Hepatocyte (in vitro differentiated cells): ENCODE measurements at regions not wholly inside any gene's neighbourhood (a gene's known extent, or its start where the extent isn't known, plus 50 kb on each side); places are given as distances from the start of the nearest gene placed in this dataset.

Experiments
- DNase-seq: peaks from one replicate; pipeline ENCODE4 v3.0.0-alpha.2; 2016; ENCODE audit warnings: low spot score
- H2AFZ ChIP-seq: fragments of 200-600 bp; sonication (generic); 2 replicates; pipeline ENCODE4 v1.6.0; 2016; ENCODE audit warnings: antibody characterized with exemption, mild to moderate bottlenecking
- H3K27ac ChIP-seq: fragments of 200-600 bp; sonication (generic); 2 replicates; pipeline ENCODE4 v1.5.1; 2016; ENCODE audit warnings: mild to moderate bottlenecking
- H3K27me3 ChIP-seq: fragments of 200-600 bp; sonication (generic); 2 replicates; pipeline ENCODE4 v1.6.1; 2016
- H3K36me3 ChIP-seq: fragments of 200-600 bp; sonication (generic); replicated peaks from 2 replicates; pipeline ENCODE4 v1.5.1; 2016; ENCODE audit warnings: low read depth; ENCODE audit not compliant: insufficient read depth
- H3K4me1 ChIP-seq: fragments of 200-600 bp; sonication (generic); 2 replicates; pipeline ENCODE4 v1.5.1; 2016; ENCODE audit warnings: mild to moderate bottlenecking, moderate library complexity; ENCODE audit not compliant: insufficient read depth
- H3K4me2 ChIP-seq: fragments of 200-600 bp; sonication (generic); 2 replicates; pipeline ENCODE4 v1.6.0; 2016
- H3K4me3 ChIP-seq: fragments of 200-600 bp; sonication (generic); 2 replicates; pipeline ENCODE4 v1.5.1; 2016; ENCODE audit warnings: mild to moderate bottlenecking
- H3K79me2 ChIP-seq: fragments of 200-600 bp; sonication (generic); 2 replicates; pipeline ENCODE4 v1.6.0; 2017; ENCODE audit warnings: mild to moderate bottlenecking
- H3K9me2 ChIP-seq: fragments of 200-600 bp; sonication (generic); replicated peaks from 2 replicates; pipeline ENCODE4 v1.6.0; 2017; ENCODE audit warnings: mild to moderate bottlenecking; ENCODE audit not compliant: insufficient read depth
- H3K9me3 ChIP-seq: fragments of 200-600 bp; sonication (generic); 2 replicates; pipeline ENCODE4 v1.5.1; 2016; ENCODE audit warnings: low read depth, mild to moderate bottlenecking
- H4K20me1 ChIP-seq: fragments of 200-600 bp; sonication (generic); 2 replicates; pipeline ENCODE4 v1.6.0; 2016; ENCODE audit warnings: mild to moderate bottlenecking; ENCODE audit not compliant: insufficient read depth, poor library complexity, severe bottlenecking
- CTCF ChIP-seq: fragments of 200-600 bp; sonication (generic); IDR thresholded peaks from 2 replicates; pipeline ENCODE4 v1.5.1; 2016; ENCODE audit warnings: antibody characterized with exemption, mild to moderate bottlenecking; ENCODE audit not compliant: poor library complexity
- EZH2 ChIP-seq: fragments of 200-600 bp; sonication (generic); IDR thresholded peaks from 2 replicates; pipeline ENCODE4 v1.6.1; 2016; ENCODE audit warnings: antibody characterized with exemption, mild to moderate bottlenecking, borderline replicate concordance
- EZH2phosphoT487 ChIP-seq: fragments of 200-600 bp; sonication (generic); IDR thresholded peaks from one replicate; pipeline ENCODE4 v1.6.1; 2018; ENCODE audit warnings: antibody characterized with exemption, mild to moderate bottlenecking, low read depth, moderate library complexity; ENCODE audit not compliant: unreplicated experiment, severe bottlenecking
- WGBS: methylation state at CpG from one replicate; pipeline ENCODE4 v1.1.6; 2016; ENCODE audit warnings: low lambda C conversion rate; ENCODE audit errors: missing lambda C conversion rate; 5-methylcytosine and 5-hydroxymethylcytosine counted together

GRCh38 chr11:116532066-116532465 is 240.7 kb downstream of the BUD13 start:
- Histone ChIP-seq H3K9me3 (no peaks in the 10 kb centered on the region), H2AFZ (no peak overlapping the region), H3K27ac (no peak overlapping the region), H3K36me3 (no peaks in the 10 kb centered on the region), H3K27me3 (peaks cover 60% of the 10 kb centered on the region), H3K79me2 (no peaks in the 10 kb centered on the region), H3K4me1 (no peaks in the 10 kb centered on the region), H3K9me2 (no peaks in the 10 kb centered on the region), H3K4me2 (no peak overlapping the region), H3K4me3 (no peak overlapping the region), H4K20me1 (no peaks in the 10 kb centered on the region)
- 89% methylated on average over 8 of the region's 8 CpGs for WGBS
- TF ChIP-seq EZH2phosphoT487 (no peak), EZH2 (no peak), CTCF (no peak)
- no peak for DNase-seq

DNA sequence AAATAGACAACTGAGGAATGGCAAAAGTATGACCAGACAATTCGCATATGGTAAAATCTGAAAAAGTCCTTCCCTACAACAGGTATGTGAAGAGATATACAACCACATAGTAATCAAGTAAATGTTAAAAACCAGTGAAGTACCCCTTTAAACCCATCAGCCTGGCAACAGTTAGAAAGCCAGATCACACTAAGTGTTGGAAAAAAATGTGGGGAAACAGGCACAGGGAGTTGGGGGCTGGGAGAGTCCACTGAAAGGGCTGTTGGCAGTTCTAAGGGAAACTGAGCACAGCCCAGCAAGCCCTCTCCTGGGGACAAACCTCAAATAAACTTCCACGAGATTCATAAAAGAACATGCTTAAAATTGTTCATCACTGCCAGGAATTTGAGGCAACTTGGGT is 242.1 kb downstream of the BUD13 start:
- DNase-seq = no peak
- H3K27ac ChIP-seq = no peak overlapping the region
- no peak overlapping the region for H3K4me3 ChIP-seq
- TF ChIP-seq EZH2 = no peak
- no peak for TF ChIP-seq EZH2phosphoT487
- TF ChIP-seq CTCF = no peak
- no peaks in the 10 kb centered on the region for H3K9me2 ChIP-seq
- H2AFZ ChIP-seq = no peak overlapping the region
- no peaks in the 10 kb centered on the region for H3K36me3 ChIP-seq
- no peak overlapping the region for H3K4me2 ChIP-seq
- 93% methylated on average over 2 of the region's 2 CpGs for WGBS
- H4K20me1 ChIP-seq = no peaks in the 10 kb centered on the region
- no peaks in the 10 kb centered on the region for H3K9me3 ChIP-seq
- peaks cover 60% of the 10 kb centered on the region for H3K27me3 ChIP-seq
- no peaks in the 10 kb centered on the region for H3K4me1 ChIP-seq
- H3K79me2 ChIP-seq = no peaks in the 10 kb centered on the region

DNA sequence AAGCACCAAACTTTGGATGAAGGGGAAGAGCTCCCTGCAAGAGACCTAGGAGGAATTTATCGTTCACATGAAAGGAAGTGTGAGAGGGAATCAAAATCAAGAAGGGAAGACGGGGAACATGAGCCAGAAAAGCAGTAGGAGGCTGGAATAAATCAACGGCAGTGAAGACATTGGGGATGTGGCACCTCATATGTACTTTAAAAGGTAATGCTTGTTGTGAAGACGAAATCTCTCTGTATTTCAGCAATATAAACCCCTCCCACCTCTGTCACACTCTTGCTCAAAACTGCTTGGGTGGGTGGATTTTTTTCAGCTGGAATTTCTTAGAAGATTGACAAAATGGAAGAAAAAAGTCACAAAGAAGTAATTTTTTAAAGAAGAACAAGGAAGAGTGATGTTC is 243.5 kb downstream of the BUD13 start:
- no peaks in the 10 kb centered on the region for H3K9me2 ChIP-seq
- H3K79me2 ChIP-seq = no peaks in the 10 kb centered on the region
- no peak overlapping the region for H2AFZ ChIP-seq
- no peaks in the 10 kb centered on the region for H3K36me3 ChIP-seq
- no peak overlapping the region for H3K4me3 ChIP-seq
- H4K20me1 ChIP-seq = no peaks in the 10 kb centered on the region
- no peak for DNase-seq
- H3K4me2 ChIP-seq = no peak overlapping the region
- no peak overlapping the region for H3K27ac ChIP-seq
- peaks cover 56% of the 10 kb centered on the region for H3K27me3 ChIP-seq
- H3K9me3 ChIP-seq = no peaks in the 10 kb centered on the region
- H3K4me1 ChIP-seq = no peaks in the 10 kb centered on the region
- TF ChIP-seq EZH2 (no peak), CTCF (no peak), EZH2phosphoT487 (no peak)
- 70% methylated on average over 4 of the region's 4 CpGs for WGBS
